ENCODE measurements at regions not wholly inside any gene's neighbourhood (a gene's known extent, or its start where the extent isn't known, plus 50 kb on each side); places are given as distances from the start of the nearest gene placed in this dataset.

- Histone ChIP-seq H2AFZ (ENCODE audit: control insufficient read depth, low read depth, low read length) (no peak overlapping the region), H3K4me2 (ENCODE audit: control insufficient read depth, insufficient read depth) (no peak overlapping the region), H3K4me1 (ENCODE audit: control insufficient read depth, insufficient read depth, low read length) (no peaks in the 10 kb centered on the region), H3K27ac (ENCODE audit: control insufficient read depth, insufficient read depth) (no peak overlapping the region), H3K9me3 (replicated peaks; ENCODE audit: control insufficient read depth, insufficient read depth, low read length) (no peaks in the 10 kb centered on the region), H3K27me3 (replicated peaks in 1 of 2; ENCODE audit: control insufficient read depth in 2 of 2, insufficient read depth in 2 of 2, low read length in 1 of 2) (no peaks in the 10 kb centered on the region), H4K20me1 (ENCODE audit: control insufficient read depth, insufficient read depth) (no peaks in the 10 kb centered on the region), H3K79me2 (ENCODE audit: control insufficient read depth, insufficient read depth, low read length) (no peaks in the 10 kb centered on the region), H3K4me3 (no peak overlapping the region), H3K9ac (ENCODE audit: control insufficient read depth, insufficient read depth, low read length) (no peak overlapping the region), H3K36me3 (ENCODE audit: control insufficient read depth in 2 of 2, insufficient read depth in 2 of 2, low read length in 1 of 2) (no peaks in the 10 kb centered on the region)
- SMC1A ChIA-PET (ENCODE audit: uncharacterized antibody, unreplicated experiment), result no interaction called here
- no peak for TF ChIP-seq EZH2 (IDR thresholded peaks at IDR 0.05; ENCODE audit: borderline replicate concordance, control insufficient read depth, low read depth, low read length)
- TF ChIP-seq HDGF (IDR thresholded peaks at IDR 0.05), result no peak
- 0% methylated on average over 1 of the region's 1 CpG for WGBS (ENCODE audit: insufficient coverage, insufficient replicate concordance, low lambda C conversion rate, missing lambda C conversion rate)
- 0 out of 3 replicates have a peak, but pooled peaks have one; percentile 43 for ATAC-seq
- in situ Hi-C loops (cut with MboI), result no loop called here
- BruUV-seq (replicated peaks), result no TSS peak
- no peak for DNase-seq (ENCODE audit: low read depth, low spot score)
- intact Hi-C loops (cut with micrococcal nuclease; ENCODE audit: unreplicated experiment), result loop anchor here (5.0 kb wide), 1 partner anchor 304 kb away; no protein-coding TSS in a partner anchor
- FAIRE-seq, result no peak
- CTCF ChIA-PET, result no interaction called here
- POLR2A ChIA-PET, result no interaction called here
- RAD21 ChIA-PET (ENCODE audit: unreplicated experiment), result no interaction called here
Observed at GRCh38 chr4:89598602-89599001, 238.4 kb downstream of the SNCA start.

- Histone ChIP-seq H3K36me3 (ENCODE audit: control insufficient read depth in 2 of 2, insufficient read depth in 2 of 2, low read length in 1 of 2) (no peaks in the 10 kb centered on the region), H3K9ac (ENCODE audit: control insufficient read depth, insufficient read depth, low read length) (no peak overlapping the region), H3K4me1 (ENCODE audit: control insufficient read depth, insufficient read depth, low read length) (no peaks in the 10 kb centered on the region), H2AFZ (ENCODE audit: control insufficient read depth, low read depth, low read length) (no peak overlapping the region), H3K4me2 (ENCODE audit: control insufficient read depth, insufficient read depth) (no peak overlapping the region), H3K27ac (ENCODE audit: control insufficient read depth, insufficient read depth) (no peak overlapping the region), H3K4me3 (no peak overlapping the region), H4K20me1 (ENCODE audit: control insufficient read depth, insufficient read depth) (no peaks in the 10 kb centered on the region), H3K27me3 (replicated peaks in 1 of 2; ENCODE audit: control insufficient read depth in 2 of 2, insufficient read depth in 2 of 2, low read length in 1 of 2) (no peaks in the 10 kb centered on the region), H3K79me2 (ENCODE audit: control insufficient read depth, insufficient read depth, low read length) (no peaks in the 10 kb centered on the region), H3K9me3 (replicated peaks; ENCODE audit: control insufficient read depth, insufficient read depth, low read length) (no peaks in the 10 kb centered on the region)
- BruUV-seq (replicated peaks), result no TSS peak
- ChIA-PET POLR2A (no interaction called here), SMC1A (ENCODE audit: uncharacterized antibody, unreplicated experiment) (interaction anchor here (0.8 to 1.0 kb wide), 2 partner anchors 11 to 148 kb away, joined by 3 read pairs; no protein-coding TSS in a partner anchor), RAD21 (ENCODE audit: unreplicated experiment) (no interaction called here), CTCF (interaction anchor here (1.3 kb wide), 1 partner anchor 27 kb away, joined by 3 read pairs; no protein-coding TSS in a partner anchor)
- in situ Hi-C loops (cut with MboI), result no loop called here
- 35% methylated on average over 6 of the region's 6 CpGs for WGBS (ENCODE audit: insufficient coverage, insufficient replicate concordance, low lambda C conversion rate, missing lambda C conversion rate)
- DNase-seq (ENCODE audit: low read depth, low spot score), result no peak
- intact Hi-C loops (cut with micrococcal nuclease; ENCODE audit: unreplicated experiment), result loop anchor here (5.0 kb wide), 1 partner anchor 307 kb away; no protein-coding TSS in a partner anchor
- no peak for ATAC-seq
- FAIRE-seq, result no peak
- TF ChIP-seq TCF7 (IDR thresholded peaks at IDR 0.05; ENCODE audit: borderline replicate concordance) (no peak), ZNF207 (IDR thresholded peaks at IDR 0.05; ENCODE audit: borderline replicate concordance) (no peak), SMARCA5 (IDR thresholded peaks at IDR 0.05) (no peak), TBL1XR1 (IDR thresholded peaks at IDR 0.05; ENCODE audit: low read depth, low read length) (no peak), FOS (IDR thresholded peaks at IDR 0.05; ENCODE audit: borderline replicate concordance, extremely low read depth, insufficient read length) (no peak), MEF2A (IDR thresholded peaks at IDR 0.05; ENCODE audit: insufficient read depth, low read depth, low read length) (no peak), HSF1 (IDR thresholded peaks at IDR 0.05; ENCODE audit: low read depth, low read length) (no peak), BCL3 (IDR thresholded peaks at IDR 0.05; ENCODE audit: borderline replicate concordance, insufficient read depth, low read depth, low read length, poor library complexity, severe bottlenecking) (no peak), ZNF622 (IDR thresholded peaks at IDR 0.05) (no peak), YY1 (IDR thresholded peaks at IDR 0.05; ENCODE audit: low read depth, low read length) (no peak), ZNF384 (IDR thresholded peaks at IDR 0.05; ENCODE audit: borderline replicate concordance, low read depth, low read length) (no peak), MXI1 (IDR thresholded peaks at IDR 0.05; ENCODE audit: low read depth, low read length) (no peak), KDM1A (IDR thresholded peaks at IDR 0.05; ENCODE audit: borderline replicate concordance) (no peak)
Observed at GRCh38 chr4:89595125-89595789, 241.7 kb downstream of the SNCA start.
